Astrocyte (in vitro differentiated cells and primary cell): ENCODE measurements at regions not wholly inside any gene's neighbourhood (a gene's known extent, or its start where the extent isn't known, plus 50 kb on each side); places are given as distances from the start of the nearest gene placed in this dataset.

ENCODE experiments used
- CTCF ChIP-seq: IDR thresholded peaks from 2 replicates; pipeline ENCODE4 v1.5.1; 2011; ENCODE audit warnings: low read depth, mild to moderate bottlenecking, inconsistent platforms, low read length, moderate library complexity; ENCODE audit not compliant: insufficient read depth
- EZH2 ChIP-seq: IDR thresholded peaks from 2 replicates; pipeline ENCODE4 v1.6.1; 2012; ENCODE audit warnings: mild to moderate bottlenecking, low read length, inconsistent platforms; ENCODE audit not compliant: insufficient read depth

GRCh38 chr4:10750714-10751113, 66.1 kb upstream of the CLNK start:
- TF ChIP-seq CTCF (no peak), EZH2 (no peak)
